ENCODE measurements at regions not wholly inside any gene's neighbourhood (a gene's known extent, or its start where the extent isn't known, plus 50 kb on each side); places are given as distances from the start of the nearest gene placed in this dataset.

DNA sequence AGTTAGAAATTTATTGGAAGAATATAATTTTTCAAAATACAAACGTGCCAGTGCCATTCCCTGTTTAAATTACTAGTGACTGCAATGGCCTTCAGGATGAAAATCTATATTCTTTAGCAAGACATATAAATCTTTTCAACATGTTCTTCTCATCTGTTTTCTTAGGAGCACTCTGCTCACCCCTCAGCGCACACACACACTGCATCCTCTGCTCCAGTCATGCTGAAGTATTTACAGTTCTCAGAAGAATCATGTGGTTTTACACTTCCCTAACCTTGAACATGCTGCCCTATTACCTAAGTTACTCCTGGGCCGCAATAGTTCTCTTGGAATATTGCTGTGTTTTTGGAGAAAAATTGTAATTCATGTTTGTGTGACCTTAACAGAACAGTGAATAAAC lies 820.6 kb downstream of the CDH8 start:
- TF ChIP-seq GATA2 (IDR thresholded peaks at IDR 0.05; ENCODE audit: low read depth, low read length) (no peak), GATA3 (IDR thresholded peaks at IDR 0.05; ENCODE audit: low read depth, low read length) (no peak)

Data from SH-SY5Y (cell line).